SK-N-MC (cell line): ENCODE measurements at regions not wholly inside any gene's neighbourhood (a gene's known extent, or its start where the extent isn't known, plus 50 kb on each side); places are given as distances from the start of the nearest gene placed in this dataset.

Experiments
- EZH2 ChIP-seq: fragments of 200-600 bp; sonication (generic); IDR thresholded peaks from one replicate; pipeline ENCODE4 v1.6.1; 2017; ENCODE audit warnings: antibody characterized with exemption
- POLR2AphosphoS5 ChIP-seq: IDR thresholded peaks from 2 replicates; pipeline ENCODE4 v1.6.1; 2012; ENCODE audit warnings: mild to moderate bottlenecking, low read depth, low read length, borderline replicate concordance

DNA sequence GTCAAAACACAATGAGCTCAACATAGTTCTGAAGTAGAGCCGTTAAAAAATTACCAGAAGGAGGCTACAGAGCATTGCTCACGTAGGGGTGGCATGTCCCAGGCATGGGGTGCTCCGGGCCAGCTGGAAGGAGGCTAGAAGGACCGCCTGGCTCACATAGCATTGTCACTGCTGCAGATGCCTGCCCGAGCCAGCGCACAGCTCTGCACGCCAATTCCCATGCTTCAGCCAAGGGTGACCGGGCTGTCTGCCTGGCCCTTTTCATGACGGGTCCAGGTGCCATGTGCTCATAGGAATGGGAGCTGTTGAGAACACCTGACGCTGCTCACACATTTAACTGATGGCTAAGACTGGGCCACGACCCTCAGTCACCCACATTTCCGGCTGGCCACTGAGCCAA, 228.9 kb upstream of the FOXF1 start:
- TF ChIP-seq EZH2 (no peak), POLR2AphosphoS5 (no peak)
